ENCODE measurements at regions not wholly inside any gene's neighbourhood (a gene's known extent, or its start where the extent isn't known, plus 50 kb on each side); places are given as distances from the start of the nearest gene placed in this dataset.

DNA sequence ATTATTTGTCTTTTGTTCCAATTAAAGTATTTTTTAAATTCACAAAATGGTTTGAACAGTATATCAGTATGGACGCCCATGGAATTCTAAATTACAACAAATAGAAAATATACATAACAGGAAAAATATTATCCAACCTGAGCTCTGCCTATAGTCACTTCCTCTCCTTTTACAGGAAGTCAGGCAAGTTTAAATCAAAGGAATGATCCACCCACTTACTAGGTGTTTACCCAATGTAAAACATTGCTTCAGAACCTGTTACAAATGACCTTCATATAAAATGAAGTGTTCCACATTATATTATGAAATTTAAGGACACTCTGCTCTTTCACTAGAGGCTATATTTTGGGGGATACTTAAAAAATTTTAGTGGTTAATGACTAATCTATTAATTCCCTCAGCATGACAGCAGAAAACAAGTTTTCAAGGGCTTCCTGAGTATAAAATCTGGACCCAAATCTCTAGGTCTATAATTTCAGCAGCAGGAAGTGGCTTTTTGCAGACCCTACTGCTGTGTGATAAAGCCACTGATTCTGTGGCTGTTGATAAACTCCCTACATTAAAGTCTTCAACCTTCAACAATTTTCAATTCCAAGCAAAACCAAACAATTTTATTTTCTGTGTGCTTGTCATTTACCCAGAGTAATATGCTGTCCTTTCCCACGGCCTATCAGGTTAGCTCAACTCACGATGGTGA lies 722.6 kb downstream of the GATA3 start:
- TF ChIP-seq, protein P1, sequence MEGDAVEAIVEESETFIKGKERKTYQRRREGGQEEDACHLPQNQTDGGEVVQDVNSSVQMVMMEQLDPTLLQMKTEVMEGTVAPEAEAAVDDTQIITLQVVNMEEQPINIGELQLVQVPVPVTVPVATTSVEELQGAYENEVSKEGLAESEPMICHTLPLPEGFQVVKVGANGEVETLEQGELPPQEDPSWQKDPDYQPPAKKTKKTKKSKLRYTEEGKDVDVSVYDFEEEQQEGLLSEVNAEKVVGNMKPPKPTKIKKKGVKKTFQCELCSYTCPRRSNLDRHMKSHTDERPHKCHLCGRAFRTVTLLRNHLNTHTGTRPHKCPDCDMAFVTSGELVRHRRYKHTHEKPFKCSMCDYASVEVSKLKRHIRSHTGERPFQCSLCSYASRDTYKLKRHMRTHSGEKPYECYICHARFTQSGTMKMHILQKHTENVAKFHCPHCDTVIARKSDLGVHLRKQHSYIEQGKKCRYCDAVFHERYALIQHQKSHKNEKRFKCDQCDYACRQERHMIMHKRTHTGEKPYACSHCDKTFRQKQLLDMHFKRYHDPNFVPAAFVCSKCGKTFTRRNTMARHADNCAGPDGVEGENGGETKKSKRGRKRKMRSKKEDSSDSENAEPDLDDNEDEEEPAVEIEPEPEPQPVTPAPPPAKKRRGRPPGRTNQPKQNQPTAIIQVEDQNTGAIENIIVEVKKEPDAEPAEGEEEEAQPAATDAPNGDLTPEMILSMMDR (IDR thresholded peaks at IDR 0.05): no peak
- TF ChIP-seq POLR2A (IDR thresholded peaks at IDR 0.05): no peak
- TF ChIP-seq POLR2AphosphoS5 (IDR thresholded peaks at IDR 0.05): no peak
